PC-9 (cell line): ENCODE measurements at regions not wholly inside any gene's neighbourhood (a gene's known extent, or its start where the extent isn't known, plus 50 kb on each side); places are given as distances from the start of the nearest gene placed in this dataset.

Experiments used
- CTCF ChIP-seq: fragments of 200-600 bp; sonication (generic); conservative IDR thresholded peaks from 2 replicates; pipeline ENCODE4 v1.6.1; 2017; ENCODE audit warnings: mixed run types, antibody characterized with exemption, mild to moderate bottlenecking, moderate library complexity
- EZH2 ChIP-seq: fragments of 200-600 bp; sonication (generic); IDR thresholded peaks from 2 replicates; pipeline ENCODE4 v1.8.0; 2017; ENCODE audit warnings: antibody characterized with exemption, low read depth

- no peak for TF ChIP-seq CTCF
- no peak for TF ChIP-seq EZH2
These were observed 581.8 kb downstream of the TAF11L14 start for GRCh38 chr5:18216016-18216415.
